HUDEP-2 (cell line): ENCODE measurements at regions not wholly inside any gene's neighbourhood (a gene's known extent, or its start where the extent isn't known, plus 50 kb on each side); places are given as distances from the start of the nearest gene placed in this dataset.

Experiments
- DNase-seq, 76 experiments: peaks; one replicate each; lab custom pipeline; 2025; ENCODE audit not compliant: unreplicated experiment in 76 of 76; lab: John Stamatoyannopoulos, UW

GRCh38 chr22:44403602-44404329 is 91.0 kb upstream of the SHISAL1 start:
- DNase-seq, result no peak

GRCh38 chr22:44403166-44403565 is 90.4 kb upstream of the SHISAL1 start:
- DNase-seq, result no peak

GRCh38 chr22:44402196-44403111 is 89.7 kb upstream of the SHISAL1 start:
- no peak for DNase-seq

- no peak for DNase-seq
These were observed 89.0 kb upstream of the SHISAL1 start for GRCh38 chr22:44401783-44402110.

GRCh38 chr22:44400763-44401060 is 88.0 kb upstream of the SHISAL1 start:
- no peak for DNase-seq

- DNase-seq, result no peak
These were observed 87.4 kb upstream of the SHISAL1 start for GRCh38 chr22:44399906-44400762.

GRCh38 chr22:44398856-44399837 is 86.4 kb upstream of the SHISAL1 start:
- no peak for DNase-seq

- no peak for DNase-seq
These were observed 84.3 kb upstream of the SHISAL1 start for GRCh38 chr22:44396727-44397722.

- DNase-seq, result no peak
These were observed 83.4 kb upstream of the SHISAL1 start for GRCh38 chr22:44396021-44396726.

GRCh38 chr22:44395118-44396005 is 82.6 kb upstream of the SHISAL1 start:
- DNase-seq, result no peak

- no peak for DNase-seq
These were observed 81.7 kb upstream of the SHISAL1 start for GRCh38 chr22:44394246-44395117.

GRCh38 chr22:44393066-44393465 is 80.3 kb upstream of the SHISAL1 start:
- no peak for DNase-seq

GRCh38 chr22:44392446-44392921 is 79.7 kb upstream of the SHISAL1 start:
- no peak for DNase-seq

GRCh38 chr22:44391481-44392445 is 79.0 kb upstream of the SHISAL1 start:
- DNase-seq, result no peak

GRCh38 chr22:44391015-44391414 is 78.3 kb upstream of the SHISAL1 start:
- no peak for DNase-seq
